HG02759 (cell line): ENCODE measurements at regions not wholly inside any gene's neighbourhood (a gene's known extent, or its start where the extent isn't known, plus 50 kb on each side); places are given as distances from the start of the nearest gene placed in this dataset.

Experiments
- ATAC-seq: cut with Tn5 transposase; IDR thresholded peaks from one replicate; pipeline ENCODE4 v1.9.1; 2021; ENCODE audit warnings: mild to moderate bottlenecking, moderate library complexity; ENCODE audit not compliant: unreplicated experiment

GRCh38 chr10:4354382-4354812 is 471.6 kb upstream of the AKR1E2 start:
- no peak for ATAC-seq

GRCh38 chr10:4353964-4354363 is 472.0 kb upstream of the AKR1E2 start:
- no peak for ATAC-seq

- ATAC-seq = no peak
Observed at GRCh38 chr10:4353059-4353655, 472.9 kb upstream of the AKR1E2 start.

GRCh38 chr10:4352414-4352961 is 473.5 kb upstream of the AKR1E2 start:
- ATAC-seq = no peak

GRCh38 chr10:4351723-4352413 is 474.1 kb upstream of the AKR1E2 start:
- no peak for ATAC-seq

- no peak for ATAC-seq
Observed at GRCh38 chr10:4347397-4347796, 478.6 kb upstream of the AKR1E2 start.

- ATAC-seq = no peak
Observed at GRCh38 chr10:4345877-4346646, 479.9 kb upstream of the AKR1E2 start.

GRCh38 chr10:4344492-4344994 is 481.5 kb upstream of the AKR1E2 start:
- no peak for ATAC-seq

- no peak for ATAC-seq
Observed at GRCh38 chr10:4343873-4344272, 482.1 kb upstream of the AKR1E2 start.

- ATAC-seq = no peak
Observed at GRCh38 chr10:4343091-4343490, 482.9 kb upstream of the AKR1E2 start.

GRCh38 chr10:4338768-4339167 is 487.2 kb upstream of the AKR1E2 start:
- ATAC-seq = no peak

GRCh38 chr10:4337563-4337962 is 488.4 kb upstream of the AKR1E2 start:
- ATAC-seq = no peak

- ATAC-seq = no peak
Observed at GRCh38 chr10:4334871-4335270, 491.1 kb upstream of the AKR1E2 start.

GRCh38 chr10:4334015-4334414 is 492.0 kb upstream of the AKR1E2 start:
- no peak for ATAC-seq

- ATAC-seq = no peak
Observed at GRCh38 chr10:4333459-4333894, 492.5 kb upstream of the AKR1E2 start.

- ATAC-seq = no peak
Observed at GRCh38 chr10:4332764-4333458, 493.1 kb upstream of the AKR1E2 start.

GRCh38 chr10:4331150-4331549 is 494.9 kb upstream of the AKR1E2 start:
- ATAC-seq = no peak

GRCh38 chr10:4330636-4331035 is 495.4 kb upstream of the AKR1E2 start:
- ATAC-seq = no peak

- no peak for ATAC-seq
Observed at GRCh38 chr10:4329225-4329624, 496.8 kb upstream of the AKR1E2 start.

GRCh38 chr10:4326647-4327046 is 499.4 kb upstream of the AKR1E2 start:
- ATAC-seq = no peak

- ATAC-seq = no peak
Observed at GRCh38 chr10:4319870-4320367, 506.1 kb upstream of the AKR1E2 start.
